Fibroblast of lung (primary cell): ENCODE measurements at regions not wholly inside any gene's neighbourhood (a gene's known extent, or its start where the extent isn't known, plus 50 kb on each side); places are given as distances from the start of the nearest gene placed in this dataset.

Experiments
- DNase-seq, 2 donors: peaks; one replicate each; pipeline versions ENCODE4 v3.0.0 to v3.0.0-alpha.2; 2010; ENCODE audit warnings: low read depth in 2 of 2
- H2AFZ ChIP-seq: 2 replicates; pipeline ENCODE4 v1.5.1; 2012; ENCODE audit warnings: low read length, control low read depth, inconsistent platforms
- H3K27ac ChIP-seq: 2 replicates; pipeline ENCODE4 v1.5.1; 2011; ENCODE audit warnings: low read length, control low read depth; ENCODE audit not compliant: insufficient read depth
- H3K27me3 ChIP-seq: 2 replicates; pipeline ENCODE4 v1.5.1; 2011; ENCODE audit warnings: mild to moderate bottlenecking, low read length; ENCODE audit not compliant: control insufficient read depth, insufficient read depth
- H3K36me3 ChIP-seq: 2 replicates; pipeline ENCODE4 v1.5.1; 2011; ENCODE audit warnings: low read length; ENCODE audit not compliant: control insufficient read depth, insufficient read depth
- H3K4me1 ChIP-seq: 2 replicates; pipeline ENCODE4 v1.5.1; 2011; ENCODE audit warnings: low read length; ENCODE audit not compliant: control insufficient read depth, insufficient read depth; ENCODE audit errors: extremely low read depth
- H3K4me2 ChIP-seq: 2 replicates; pipeline ENCODE4 v1.5.1; 2011; ENCODE audit warnings: low read length, control low read depth; ENCODE audit not compliant: insufficient read depth; ENCODE audit errors: extremely low read depth
- H3K4me3 ChIP-seq, 4 experiments: fragments of 200-600 bp in 1 of 4; sonication (generic) in 1 of 4; replicated peaks in 1 of 4; 2 replicates each; pipeline ENCODE4 v1.5.1; 2011 to 2016; ENCODE audit warnings: low read length in 4 of 4, low read depth in 3 of 4, mild to moderate bottlenecking in 3 of 4, control low read depth in 2 of 4, inconsistent platforms in 1 of 4, mixed read lengths in 1 of 4; ENCODE audit not compliant: insufficient read depth in 1 of 4; ENCODE audit errors: control extremely low read depth in 1 of 4
- H3K79me2 ChIP-seq: 2 replicates; pipeline ENCODE4 v1.5.1; 2012; ENCODE audit warnings: mild to moderate bottlenecking, low read length, inconsistent platforms; ENCODE audit not compliant: control insufficient read depth, insufficient read depth
- H3K9ac ChIP-seq: 2 replicates; pipeline ENCODE4 v1.5.1; 2011; ENCODE audit warnings: mild to moderate bottlenecking, low read length, control low read depth; ENCODE audit not compliant: insufficient read depth
- H3K9me3 ChIP-seq: 2 replicates; pipeline ENCODE4 v1.5.1; 2012; ENCODE audit warnings: low read depth, low read length; ENCODE audit not compliant: control insufficient read depth, insufficient read depth
- H4K20me1 ChIP-seq: 2 replicates; pipeline ENCODE4 v1.5.1; 2011; ENCODE audit warnings: low read length; ENCODE audit not compliant: control insufficient read depth, insufficient read depth; ENCODE audit errors: extremely low read depth
- EZH2 ChIP-seq: IDR thresholded peaks from 2 replicates; pipeline ENCODE4 v1.5.1; 2012; ENCODE audit warnings: low read length, control low read depth, mild to moderate bottlenecking; ENCODE audit errors: missing control alignments
- TF ChIP-seq, protein P1 (sequence below), 2 donors: IDR thresholded peaks in 1 of 2; conservative IDR thresholded peaks in 1 of 2; 1 replicate in 1 of 2; 2 replicates in 1 of 2; pipeline ENCODE4 v1.5.1; 2011 to 2012; ENCODE audit warnings: low read length in 2 of 2, control low read depth in 1 of 2, inconsistent platforms in 1 of 2, low read depth in 1 of 2, mild to moderate bottlenecking in 1 of 2

GRCh38 chr3:165697910-165698309 lies 139.3 kb downstream of the BCHE start:
- H4K20me1 ChIP-seq = no peaks in the 10 kb centered on the region
- TF ChIP-seq, protein P1, sequence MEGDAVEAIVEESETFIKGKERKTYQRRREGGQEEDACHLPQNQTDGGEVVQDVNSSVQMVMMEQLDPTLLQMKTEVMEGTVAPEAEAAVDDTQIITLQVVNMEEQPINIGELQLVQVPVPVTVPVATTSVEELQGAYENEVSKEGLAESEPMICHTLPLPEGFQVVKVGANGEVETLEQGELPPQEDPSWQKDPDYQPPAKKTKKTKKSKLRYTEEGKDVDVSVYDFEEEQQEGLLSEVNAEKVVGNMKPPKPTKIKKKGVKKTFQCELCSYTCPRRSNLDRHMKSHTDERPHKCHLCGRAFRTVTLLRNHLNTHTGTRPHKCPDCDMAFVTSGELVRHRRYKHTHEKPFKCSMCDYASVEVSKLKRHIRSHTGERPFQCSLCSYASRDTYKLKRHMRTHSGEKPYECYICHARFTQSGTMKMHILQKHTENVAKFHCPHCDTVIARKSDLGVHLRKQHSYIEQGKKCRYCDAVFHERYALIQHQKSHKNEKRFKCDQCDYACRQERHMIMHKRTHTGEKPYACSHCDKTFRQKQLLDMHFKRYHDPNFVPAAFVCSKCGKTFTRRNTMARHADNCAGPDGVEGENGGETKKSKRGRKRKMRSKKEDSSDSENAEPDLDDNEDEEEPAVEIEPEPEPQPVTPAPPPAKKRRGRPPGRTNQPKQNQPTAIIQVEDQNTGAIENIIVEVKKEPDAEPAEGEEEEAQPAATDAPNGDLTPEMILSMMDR (conservative IDR thresholded peaks at IDR 0.05 in 1 of 2, IDR thresholded peaks at IDR 0.05 in 1 of 2; ENCODE audit: low read depth in 1 of 2, low read length in 2 of 2) = no peak
- TF ChIP-seq EZH2 = no peak
- no peak overlapping the region for H3K4me3 ChIP-seq
- H3K36me3 ChIP-seq = no peaks in the 10 kb centered on the region
- no peak overlapping the region for H3K4me2 ChIP-seq
- H2AFZ ChIP-seq = no peak overlapping the region
- H3K9me3 ChIP-seq = no peaks in the 10 kb centered on the region
- DNase-seq = no peak
- no peak overlapping the region for H3K27ac ChIP-seq
- no peaks in the 10 kb centered on the region for H3K79me2 ChIP-seq
- H3K9ac ChIP-seq = no peak overlapping the region
- H3K4me1 ChIP-seq = no peaks in the 10 kb centered on the region
- H3K27me3 ChIP-seq = no peaks in the 10 kb centered on the region

DNA sequence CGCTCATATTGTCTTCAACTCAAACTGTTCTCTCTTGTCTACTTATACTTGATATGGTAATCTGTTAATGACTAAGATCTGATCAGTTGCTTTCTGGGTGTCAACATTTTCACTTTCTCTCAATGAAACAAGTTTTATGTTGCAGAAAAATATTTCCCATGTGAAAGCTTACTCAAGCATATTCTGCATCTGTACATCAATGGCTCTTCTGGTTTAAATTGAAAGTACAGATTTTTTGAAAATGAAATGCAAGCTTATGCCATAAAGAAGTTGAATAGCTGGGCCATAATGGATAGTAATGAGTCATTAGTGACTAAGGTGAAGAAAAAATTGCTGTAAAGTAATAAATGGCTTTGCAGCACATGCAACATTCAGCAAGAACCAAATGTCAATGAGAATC lies 140.7 kb downstream of the BCHE start:
- H3K4me3 ChIP-seq = no peak overlapping the region
- H3K4me1 ChIP-seq = no peaks in the 10 kb centered on the region
- H2AFZ ChIP-seq = no peak overlapping the region
- H3K9ac ChIP-seq = no peak overlapping the region
- no peaks in the 10 kb centered on the region for H3K9me3 ChIP-seq
- TF ChIP-seq EZH2 = no peak
- TF ChIP-seq, protein P1 (conservative IDR thresholded peaks at IDR 0.05 in 1 of 2, IDR thresholded peaks at IDR 0.05 in 1 of 2; ENCODE audit: low read depth in 1 of 2, low read length in 2 of 2) = no peak
- no peaks in the 10 kb centered on the region for H3K36me3 ChIP-seq
- no peak for DNase-seq
- no peak overlapping the region for H3K4me2 ChIP-seq
- no peak overlapping the region for H3K27ac ChIP-seq
- H3K27me3 ChIP-seq = no peaks in the 10 kb centered on the region
- no peaks in the 10 kb centered on the region for H4K20me1 ChIP-seq
- H3K79me2 ChIP-seq = no peaks in the 10 kb centered on the region

DNA sequence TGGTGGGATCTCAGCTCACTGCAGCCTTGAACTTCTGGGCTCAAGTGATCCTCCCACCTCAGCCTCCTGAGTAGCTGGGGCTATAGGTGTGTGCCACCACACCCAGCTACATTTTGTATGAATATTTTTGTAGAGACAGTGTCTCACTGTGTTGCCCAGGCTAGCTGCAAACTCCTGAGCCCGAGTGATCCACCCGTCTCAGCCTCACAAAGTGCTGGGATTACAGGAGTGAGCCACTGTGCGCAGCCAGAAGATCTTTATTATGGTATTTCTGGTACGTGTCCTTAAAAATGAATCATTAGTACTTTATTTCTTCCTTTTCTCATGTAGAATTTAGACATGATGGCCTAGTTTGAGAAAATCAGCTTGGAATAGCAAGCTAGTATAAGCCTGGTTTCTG lies 153.3 kb downstream of the BCHE start:
- Histone ChIP-seq H3K36me3 (no peaks in the 10 kb centered on the region), H3K4me3 (peak overlapping the region in 3 of 4 experiments; percentile 28 to 41 (median 34)), H3K9ac (no peak overlapping the region), H4K20me1 (no peaks in the 10 kb centered on the region), H3K27me3 (no peaks in the 10 kb centered on the region), H3K9me3 (no peaks in the 10 kb centered on the region), H2AFZ (peak overlapping the region; percentile 73), H3K27ac (no peak overlapping the region), H3K4me2 (peak overlapping the region; percentile 89), H3K79me2 (no peaks in the 10 kb centered on the region), H3K4me1 (no peaks in the 10 kb centered on the region)
- no peak for TF ChIP-seq EZH2
- TF ChIP-seq, protein P1 (conservative IDR thresholded peaks at IDR 0.05 in 1 of 2, IDR thresholded peaks at IDR 0.05 in 1 of 2; ENCODE audit: low read depth in 1 of 2, low read length in 2 of 2) = no peak
- DNase-seq = peak in 1 of 2 donors; percentile 22
